ENCODE measurements at regions not wholly inside any gene's neighbourhood (a gene's known extent, or its start where the extent isn't known, plus 50 kb on each side); places are given as distances from the start of the nearest gene placed in this dataset.

DNA sequence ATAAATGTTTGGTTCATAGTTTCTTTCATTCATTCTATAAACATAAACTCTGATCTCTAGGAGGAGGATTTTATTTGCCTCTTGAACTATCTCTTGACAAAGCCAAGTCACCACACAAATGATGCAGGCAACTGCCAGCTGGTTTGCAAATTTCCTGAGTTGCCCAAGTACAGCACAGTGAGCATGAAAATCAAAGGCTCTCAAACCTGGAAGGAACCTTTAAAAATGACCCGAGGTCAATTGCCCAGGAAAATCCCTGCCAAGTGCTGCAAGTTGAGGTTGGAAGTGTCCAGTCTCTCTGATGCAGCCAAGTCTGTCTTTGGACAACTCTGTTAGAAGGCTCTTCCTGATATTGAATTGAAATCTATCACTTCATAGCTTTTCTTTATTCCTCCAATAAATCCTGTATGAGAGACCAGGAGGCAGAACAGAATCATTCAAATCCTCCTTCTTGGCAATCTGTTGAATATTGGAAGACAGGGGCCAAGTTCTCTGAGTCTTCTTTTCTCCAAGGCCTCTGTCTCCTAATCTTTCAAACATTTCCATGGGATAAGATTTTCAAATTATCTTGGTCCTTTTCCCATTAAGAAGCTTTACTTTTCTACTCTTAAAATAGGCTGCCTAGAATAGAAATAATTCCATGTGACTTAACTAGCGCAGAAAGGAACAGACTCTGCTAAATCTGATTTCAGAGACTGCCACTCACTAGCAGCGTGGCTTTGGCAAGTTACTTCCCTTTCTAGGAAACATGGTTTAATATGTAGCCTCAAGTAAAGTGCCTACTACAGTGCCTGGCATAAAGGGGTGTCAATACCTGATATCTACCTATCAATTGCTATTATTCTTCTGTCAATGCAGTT, 159.2 kb downstream of the SNX18 start:
- DNase-seq (ENCODE audit: low read depth): no peak

DNA sequence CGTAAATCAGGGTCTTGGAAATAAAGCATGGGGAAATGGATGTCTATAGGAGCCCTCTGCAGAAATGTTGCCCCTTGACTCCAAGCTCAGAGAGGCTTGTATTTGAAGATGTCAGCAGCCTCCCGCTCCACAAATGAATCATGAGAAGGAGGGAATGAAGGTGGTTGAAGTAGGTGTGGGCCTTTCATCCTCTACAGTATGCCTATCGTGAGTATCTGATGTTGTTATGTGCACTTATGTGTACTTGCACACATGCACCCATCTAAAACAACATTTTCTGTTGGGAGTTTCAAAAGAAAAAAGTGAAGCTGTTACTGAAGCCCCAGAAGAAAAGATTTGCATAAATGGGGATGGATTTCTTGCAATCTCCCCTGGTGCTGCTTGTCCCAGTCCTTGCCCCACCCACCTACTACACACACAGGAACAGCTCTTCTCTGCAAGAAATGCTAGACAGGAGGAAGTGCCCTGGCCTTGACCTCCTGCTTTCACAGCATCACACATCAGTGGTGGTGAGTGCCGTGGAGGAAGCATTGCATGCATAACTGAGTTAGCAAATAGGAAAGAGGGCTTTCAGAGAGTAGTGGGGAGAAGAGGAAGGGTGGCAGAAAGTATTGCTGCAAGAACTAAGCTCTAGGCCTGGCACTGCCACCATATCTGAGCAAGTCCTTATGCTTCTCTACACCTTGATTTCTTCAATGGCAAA, 156.1 kb downstream of the SNX18 start:
- peak; percentile 6 for DNase-seq (ENCODE audit: low read depth)

DNA sequence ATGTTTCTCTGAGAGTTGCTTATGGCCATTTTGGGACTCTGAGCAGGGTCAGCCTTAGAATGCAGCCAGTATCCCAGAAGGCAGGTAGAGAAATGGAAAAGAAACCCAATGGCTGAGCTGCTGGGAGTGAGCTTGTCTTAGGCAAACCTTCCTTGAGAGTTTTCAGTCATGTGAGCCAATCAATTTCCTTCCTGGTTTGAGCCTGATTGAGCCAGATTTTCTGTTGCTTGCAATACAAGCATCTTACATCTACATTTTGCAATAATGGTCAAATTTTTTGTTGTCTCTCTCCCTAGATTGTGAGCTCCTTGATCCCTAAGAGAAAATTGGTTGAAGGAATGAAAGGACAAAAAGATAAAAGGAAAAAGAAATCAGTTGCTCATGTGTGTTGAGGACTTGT, 155.3 kb downstream of the SNX18 start:
- no peak for DNase-seq (ENCODE audit: low read depth)

DNA sequence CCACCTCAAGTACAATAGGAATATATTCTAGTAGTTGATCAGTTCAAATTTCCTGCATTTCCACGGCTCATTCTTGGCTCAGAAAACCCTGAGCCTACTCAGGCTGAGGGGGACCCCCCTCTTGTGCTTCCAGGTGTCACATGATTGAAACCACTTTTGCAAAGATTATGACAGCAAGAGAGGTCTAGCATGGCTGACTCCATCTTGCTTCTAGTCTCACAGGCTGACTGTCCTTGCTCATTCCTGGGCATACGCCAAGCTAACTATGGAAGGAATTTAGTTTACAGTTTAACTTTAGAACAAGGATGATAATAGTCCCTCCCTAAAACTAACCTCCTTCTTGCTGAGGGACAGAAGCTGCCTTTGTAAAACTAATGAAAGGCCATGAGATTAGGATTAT, 154.1 kb downstream of the SNX18 start:
- no peak for DNase-seq (ENCODE audit: low read depth)

DNA sequence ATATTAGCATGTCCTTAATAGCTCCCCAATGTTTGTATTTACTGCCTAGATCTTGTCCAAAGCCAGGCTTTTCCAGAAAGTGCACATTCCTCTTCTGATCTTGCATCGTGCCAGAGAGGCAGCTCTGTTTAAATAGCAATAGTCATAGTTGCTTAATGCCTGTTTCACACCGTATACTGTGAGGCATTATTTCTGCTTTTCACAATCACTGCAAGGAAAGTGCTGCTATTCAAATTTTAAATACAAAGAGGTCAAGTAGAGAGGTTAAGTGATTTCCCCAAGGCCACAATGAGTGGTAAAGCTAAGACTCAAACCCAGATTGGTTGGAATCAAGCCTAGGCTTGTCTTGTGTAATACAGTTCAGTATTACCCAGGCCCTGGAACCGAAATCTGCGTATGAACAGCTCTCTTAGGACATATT, 153.6 kb downstream of the SNX18 start:
- no peak for DNase-seq (ENCODE audit: low read depth)

DNA sequence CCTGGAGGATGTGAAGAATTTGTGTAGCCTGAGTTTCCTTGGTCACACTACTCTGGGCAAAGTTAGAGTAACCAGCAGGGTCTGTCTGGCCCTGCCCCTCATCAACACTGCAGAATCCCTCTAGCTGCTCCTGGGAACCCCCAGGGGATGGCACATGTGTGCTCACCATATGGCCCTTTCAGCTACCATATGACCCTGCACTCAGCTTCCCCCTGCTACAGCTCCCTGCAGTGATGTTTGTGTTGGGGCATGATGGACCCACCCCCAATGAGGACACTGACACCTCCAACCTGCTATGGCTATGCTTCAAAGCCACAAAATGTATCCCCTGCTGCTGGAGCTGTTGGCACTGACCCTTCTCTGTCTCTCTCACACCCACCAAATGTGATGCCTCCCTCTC, 152.7 kb downstream of the SNX18 start:
- no peak for DNase-seq (ENCODE audit: low read depth)

DNA sequence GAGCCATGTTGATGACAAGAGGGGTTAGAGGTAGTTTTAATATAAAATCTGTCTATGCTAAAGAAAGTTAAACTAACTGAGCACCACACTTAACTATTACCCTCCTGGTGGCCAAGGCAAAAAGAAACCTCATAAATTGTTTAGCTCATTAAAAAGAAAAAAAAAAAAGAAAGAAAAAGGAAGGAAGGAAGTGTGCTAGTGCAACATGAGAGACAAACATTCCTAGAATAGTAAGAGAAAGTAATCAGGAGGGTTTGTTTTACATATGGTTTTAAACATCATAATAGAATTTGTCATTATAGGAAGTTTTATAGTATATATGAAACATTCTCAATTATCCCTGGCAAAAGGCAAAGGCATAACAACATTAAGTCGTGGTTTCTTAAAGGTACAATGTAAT, 152.3 kb downstream of the SNX18 start:
- DNase-seq (ENCODE audit: low read depth): no peak

DNA sequence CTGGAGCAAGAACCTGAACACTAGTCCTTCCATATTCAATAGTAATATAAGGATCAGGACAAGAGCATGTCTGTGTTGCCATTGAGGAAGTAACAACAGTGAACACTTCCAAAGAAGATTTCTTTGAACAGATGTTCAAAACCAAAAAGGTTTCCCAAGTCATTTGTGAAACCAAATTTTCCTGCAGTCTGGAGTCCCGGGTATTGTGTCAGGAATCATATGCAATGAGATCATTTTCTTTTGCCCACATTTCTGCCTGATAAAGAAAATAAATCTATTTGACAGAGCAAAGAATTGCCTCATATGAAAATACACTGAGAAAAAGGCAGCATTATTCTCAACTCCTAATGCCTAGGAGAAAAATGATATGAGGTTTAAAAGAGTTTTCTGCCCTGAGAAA, 151.7 kb downstream of the SNX18 start:
- no peak for DNase-seq (ENCODE audit: low read depth)

DNA sequence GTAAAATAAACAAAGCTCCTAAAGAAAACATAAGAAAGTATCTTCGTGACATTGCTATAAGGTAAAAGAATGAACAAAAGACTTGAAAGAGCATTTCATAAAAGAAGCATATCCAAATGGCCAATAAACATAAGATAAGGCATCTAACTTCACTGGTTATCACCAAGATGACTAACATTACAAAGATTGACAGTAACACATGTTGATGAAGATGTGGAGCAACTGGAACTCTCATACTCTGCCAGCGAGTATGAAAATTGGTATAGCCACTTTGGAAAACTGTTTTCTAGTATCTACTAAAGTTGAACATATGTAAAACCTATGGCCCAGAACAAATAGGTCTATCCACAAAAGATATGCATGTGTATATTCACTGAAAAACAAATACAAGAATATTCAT, 150.5 kb downstream of the SNX18 start:
- no peak for DNase-seq (ENCODE audit: low read depth)

DNA sequence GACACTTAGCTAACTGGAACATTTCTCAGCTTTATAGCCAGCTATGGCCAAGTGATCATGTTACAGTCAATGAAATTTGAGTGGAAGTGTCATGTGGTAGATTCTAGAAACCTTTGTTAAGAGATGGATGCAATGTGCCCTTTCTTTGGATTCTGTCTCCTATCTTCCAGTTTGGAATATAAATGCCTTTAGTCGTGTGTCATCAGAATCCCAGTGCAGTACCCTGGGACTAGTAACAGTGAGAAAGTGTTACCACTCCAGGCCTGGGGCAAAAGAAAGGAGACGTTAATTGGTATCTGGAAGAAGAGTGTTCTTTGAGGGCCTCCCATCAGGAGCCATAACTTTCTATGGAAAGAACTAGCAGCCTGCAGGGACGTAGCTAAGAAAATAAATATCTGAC, 149.6 kb downstream of the SNX18 start:
- no peak for DNase-seq (ENCODE audit: low read depth)

DNA sequence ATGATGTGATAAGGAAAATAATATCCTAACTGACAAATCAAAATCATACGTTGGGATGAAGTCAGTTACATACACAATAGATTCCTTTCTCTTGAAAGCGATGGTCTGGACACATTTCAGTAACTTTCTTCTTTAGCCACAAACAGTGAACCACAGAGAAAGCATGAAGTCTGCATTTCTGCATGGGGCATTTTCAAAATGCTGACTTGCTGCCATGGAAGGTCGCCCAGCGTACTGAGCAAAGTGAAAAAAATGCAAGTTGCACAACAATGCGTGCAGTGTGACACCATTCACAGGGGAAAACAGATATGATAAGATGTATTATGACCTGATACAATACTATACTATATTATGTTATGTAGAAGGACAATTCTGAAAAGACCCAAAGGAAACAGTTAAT, 146.3 kb downstream of the SNX18 start:
- no peak for DNase-seq (ENCODE audit: low read depth)

DNA sequence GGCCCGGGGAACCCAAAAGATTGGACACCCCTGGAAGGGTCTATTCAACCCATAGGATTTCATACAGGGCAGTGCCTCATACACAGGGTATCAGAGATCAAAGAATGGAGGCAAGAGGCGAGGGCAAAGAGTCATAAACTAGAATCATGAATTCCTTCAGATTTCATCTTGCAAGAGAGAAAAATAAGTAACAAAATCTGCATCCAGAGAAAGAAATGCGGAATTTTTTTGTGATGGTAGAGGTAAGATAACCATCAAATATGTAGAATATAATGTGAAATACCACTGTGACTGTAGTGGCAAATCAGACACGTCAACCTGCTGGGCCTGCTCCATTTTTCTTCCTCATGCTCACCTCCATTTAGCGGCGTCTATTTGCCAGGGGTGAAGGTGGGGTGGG, 143.6 kb downstream of the SNX18 start:
- no peak for DNase-seq (ENCODE audit: low read depth)

DNA sequence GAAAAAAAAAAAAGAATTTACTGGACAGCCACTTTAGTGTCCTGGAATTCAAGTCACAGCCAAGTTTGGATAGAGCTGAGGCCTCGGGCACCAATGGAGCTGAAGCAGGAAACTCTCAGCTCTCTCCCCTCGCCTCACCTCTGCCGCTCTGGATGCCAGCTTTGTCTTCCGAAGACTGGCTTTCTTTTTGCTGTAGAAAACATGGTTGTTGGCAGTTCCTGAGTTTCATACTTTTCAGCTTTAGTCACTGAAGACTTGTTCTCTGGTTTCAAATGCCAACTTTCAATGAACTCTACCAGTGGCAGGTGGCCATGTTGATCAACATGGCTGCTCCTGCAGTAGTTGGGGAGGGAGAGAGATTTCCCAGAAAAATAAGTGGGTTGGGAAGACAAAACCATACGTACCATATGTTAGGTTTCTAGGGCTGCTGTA, 142.2 kb downstream of the SNX18 start:
- DNase-seq (ENCODE audit: low read depth): no peak

DNA sequence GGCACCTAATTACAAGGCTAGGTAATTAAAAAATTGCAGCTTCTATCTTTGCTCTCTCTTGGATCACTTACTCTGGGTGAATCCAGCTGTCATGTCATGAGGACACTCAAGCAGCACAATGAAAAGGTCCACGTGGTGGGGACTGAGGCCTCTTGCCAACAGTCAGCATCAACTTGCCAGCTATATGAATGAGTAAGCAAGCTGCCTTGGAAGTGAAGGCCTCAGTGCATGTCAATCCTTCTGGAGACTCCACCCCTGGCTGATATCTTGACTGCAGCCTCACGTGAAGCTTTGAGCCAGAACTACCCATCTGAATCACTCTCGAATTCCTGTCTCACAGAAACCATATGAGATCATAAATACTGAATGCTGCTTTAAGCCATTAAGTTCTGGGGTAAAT, 140.5 kb downstream of the SNX18 start:
- DNase-seq (ENCODE audit: low read depth): no peak

DNA sequence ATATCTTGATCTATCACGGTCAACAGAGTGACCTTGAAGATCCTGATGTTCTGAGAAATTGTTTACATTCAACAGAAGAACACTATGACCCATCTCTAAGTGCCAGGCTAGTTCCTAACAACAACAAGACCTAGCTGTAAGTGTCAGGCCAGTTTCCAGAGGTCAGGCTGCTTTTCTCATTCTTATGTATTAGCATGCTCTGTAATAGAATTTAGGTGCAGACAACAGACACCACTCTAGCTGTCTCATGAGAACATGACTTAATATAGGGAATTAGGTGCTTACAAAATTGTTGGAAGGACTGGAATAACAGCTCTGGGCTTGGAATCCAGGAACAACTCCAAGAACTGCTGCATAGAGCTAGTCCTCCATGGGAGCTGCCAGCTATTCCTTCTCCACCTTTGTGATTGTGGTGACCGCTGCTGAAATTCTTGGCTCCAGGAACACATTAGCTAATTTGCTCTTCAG, 138.7 kb downstream of the SNX18 start:
- DNase-seq (ENCODE audit: low read depth): no peak

DNA sequence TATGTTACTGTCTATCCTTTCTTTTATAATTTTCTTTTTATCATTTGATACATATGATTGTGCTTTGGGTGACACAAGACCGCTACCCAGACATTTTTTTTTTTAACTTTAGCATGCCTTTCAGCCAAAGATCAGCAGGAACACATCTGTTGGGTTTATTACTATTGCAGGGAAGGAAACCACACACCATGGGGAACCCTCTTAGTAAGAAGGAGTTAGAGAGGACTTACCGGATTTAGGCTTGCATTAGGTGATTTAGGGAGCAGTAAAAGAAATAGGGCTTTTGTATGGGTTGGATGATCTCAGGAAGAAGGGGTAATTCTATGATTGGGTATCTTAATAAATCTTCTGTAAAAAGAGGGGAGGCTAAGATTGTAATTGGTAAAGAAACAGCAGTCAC, 138.2 kb downstream of the SNX18 start:
- no peak for DNase-seq (ENCODE audit: low read depth)

DNA sequence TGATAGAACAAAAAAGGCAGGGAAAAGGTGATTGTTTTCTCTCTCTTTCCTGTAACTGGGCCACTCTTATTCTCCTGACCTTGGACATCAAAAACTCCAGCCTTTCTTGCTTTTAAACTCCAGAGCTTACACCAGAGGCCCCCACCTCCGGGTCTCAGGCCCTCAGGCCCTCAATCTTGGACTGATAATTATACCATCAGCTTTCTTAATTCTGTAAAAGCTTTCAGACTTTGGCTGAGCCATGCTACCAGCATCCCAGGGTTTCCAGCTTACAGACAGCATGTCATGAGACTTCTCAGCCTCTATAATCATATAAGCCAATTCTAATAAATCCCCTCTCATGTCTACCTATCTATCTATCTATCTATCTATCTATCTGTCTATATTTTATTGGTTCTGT, 137.7 kb downstream of the SNX18 start:
- DNase-seq (ENCODE audit: low read depth): no peak

DNA sequence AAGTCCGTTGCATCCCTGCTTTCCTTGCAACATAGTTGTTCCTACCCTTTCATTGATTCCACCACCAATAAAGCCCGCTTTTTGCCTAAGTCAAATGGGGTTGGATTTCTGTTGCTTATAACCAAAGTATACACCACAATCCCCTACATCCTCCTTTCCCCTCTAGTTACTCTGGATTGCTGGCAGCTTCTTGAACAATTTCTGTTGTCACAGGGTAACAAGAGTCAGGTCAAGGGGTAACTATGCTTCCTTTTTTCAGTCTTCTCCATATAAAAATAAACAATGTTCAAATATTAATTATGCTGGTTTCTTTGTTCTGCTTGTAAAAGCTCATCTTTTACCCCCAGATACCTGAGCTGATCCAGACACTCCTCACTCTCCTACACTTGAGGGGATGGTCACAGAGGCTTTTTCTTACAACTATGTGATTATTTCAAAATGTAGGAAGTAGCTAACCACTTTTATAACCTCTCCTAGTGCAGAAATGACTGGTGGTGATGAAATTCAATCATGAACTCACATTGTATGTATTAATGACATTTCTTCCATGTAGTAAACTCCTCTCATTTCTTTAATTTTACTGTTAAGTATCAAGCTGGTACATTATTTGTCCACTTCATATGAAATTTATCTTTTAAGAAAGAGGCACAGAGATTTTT, 136.5 kb downstream of the SNX18 start:
- no peak for DNase-seq (ENCODE audit: low read depth)

DNA sequence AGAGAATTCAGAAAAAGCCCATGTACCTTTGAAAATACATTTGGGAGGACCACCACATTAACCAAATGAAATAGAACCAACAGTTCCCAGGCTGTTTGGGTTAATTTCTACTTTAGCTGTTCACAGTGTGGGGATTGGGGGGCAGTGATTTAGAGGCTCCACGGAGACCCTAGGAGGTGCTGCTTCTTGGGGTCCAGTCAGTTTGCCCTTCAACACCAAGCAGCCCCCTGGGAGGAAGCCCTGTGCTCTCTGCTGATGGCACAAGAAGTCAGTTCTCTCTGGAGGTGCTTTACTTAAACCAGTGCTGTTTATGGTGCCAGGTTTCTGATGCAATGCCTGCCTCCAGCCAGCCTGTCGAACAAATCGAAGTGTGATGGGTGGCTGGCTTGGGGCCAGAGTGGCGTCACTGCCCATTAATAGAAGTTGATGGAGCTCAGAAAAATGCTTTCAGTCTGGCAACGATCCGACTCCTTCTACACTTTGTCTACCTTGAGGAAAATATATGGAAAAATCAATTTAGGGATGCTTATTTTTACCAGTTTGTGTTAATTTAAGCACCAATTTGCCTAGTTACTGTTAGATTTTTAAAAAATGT, 134.0 kb downstream of the SNX18 start:
- no peak for DNase-seq (ENCODE audit: low read depth)

DNA sequence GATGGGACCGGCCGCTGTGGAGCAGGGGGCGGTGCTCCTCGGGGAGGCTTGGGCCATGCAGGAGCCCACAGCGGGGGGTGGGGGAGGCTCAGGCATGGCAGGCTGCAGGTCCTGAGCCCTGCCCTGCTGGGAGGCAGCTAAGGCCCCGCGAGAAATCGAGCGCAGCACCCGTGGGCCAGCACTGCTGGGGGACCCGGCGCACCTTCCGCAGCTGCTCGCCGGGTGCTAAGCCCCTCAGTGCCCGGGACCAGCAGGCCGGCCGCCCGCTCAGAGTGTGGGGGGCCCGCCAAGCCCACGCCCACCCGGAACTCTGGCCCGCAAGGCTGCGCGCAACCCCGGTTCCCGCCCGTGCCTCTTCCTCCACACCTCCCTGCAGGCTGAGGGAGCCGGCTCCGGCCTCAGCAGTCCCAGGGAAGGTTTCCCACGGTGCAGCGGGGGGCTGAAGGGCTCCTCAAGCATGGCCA, 131.5 kb downstream of the SNX18 start:
- no peak for DNase-seq (ENCODE audit: low read depth)

DNA sequence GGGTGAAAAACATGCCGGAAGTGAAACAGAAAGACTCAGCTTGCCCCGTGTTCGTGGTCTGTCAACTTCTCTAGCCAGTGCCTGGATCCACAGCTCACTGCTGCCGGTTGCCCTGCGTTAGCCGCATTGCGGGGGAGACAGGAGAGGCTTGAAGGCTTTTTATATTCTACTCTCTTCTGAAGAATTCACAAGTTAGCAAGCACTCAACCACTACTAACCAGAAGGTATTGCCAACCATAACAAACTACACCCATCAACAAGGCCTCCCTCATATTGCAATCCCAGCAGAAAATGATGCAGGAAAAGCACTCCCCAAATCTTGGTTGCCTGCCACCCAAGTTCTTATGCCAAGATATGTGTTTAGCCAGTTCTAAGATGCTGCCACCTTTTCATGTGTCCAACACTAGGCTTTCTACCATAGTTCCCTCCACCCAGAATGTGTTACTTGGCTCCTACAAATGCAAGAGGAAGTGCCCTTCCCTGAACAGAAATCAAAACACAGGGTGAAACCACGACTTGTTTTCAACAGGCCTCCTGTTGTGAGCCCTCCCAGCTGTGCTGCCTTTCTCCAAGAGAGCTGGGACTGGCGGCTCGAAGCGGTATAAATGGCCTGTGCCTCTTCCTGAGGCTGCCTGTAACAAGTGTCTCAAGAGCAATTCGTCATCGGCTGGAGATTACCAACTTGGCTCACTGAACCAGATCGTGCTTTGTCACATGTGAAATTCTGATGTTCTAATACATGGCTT, 129.0 kb downstream of the SNX18 start:
- DNase-seq (ENCODE audit: low read depth): peak; percentile 35

DNA sequence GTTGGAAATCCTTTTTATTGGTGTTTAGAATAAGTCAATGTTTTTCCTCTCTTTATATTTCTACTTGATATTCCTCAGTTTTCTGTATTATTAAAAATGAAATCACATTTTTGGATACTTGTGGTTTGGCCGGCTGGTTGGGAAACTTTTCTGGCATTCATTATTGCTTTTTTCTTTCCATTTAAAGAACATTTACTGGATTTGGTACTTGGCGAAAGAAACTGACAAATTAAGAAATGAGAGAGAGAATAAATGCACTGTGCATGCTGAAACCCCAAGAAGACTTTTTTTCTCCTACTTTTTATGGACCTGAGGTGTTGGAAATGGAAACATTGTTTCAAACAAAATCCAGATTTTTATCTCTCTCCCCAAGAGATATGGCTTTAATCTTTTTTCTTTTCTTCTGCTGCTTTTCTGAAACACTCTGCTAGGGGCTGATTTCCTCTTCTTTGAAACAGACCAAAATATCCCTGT, 128.4 kb downstream of the SNX18 start:
- DNase-seq (ENCODE audit: low read depth): no peak
